Smooth muscle cell (in vitro differentiated cells): ENCODE measurements at regions not wholly inside any gene's neighbourhood (a gene's known extent, or its start where the extent isn't known, plus 50 kb on each side); places are given as distances from the start of the nearest gene placed in this dataset.

ENCODE experiments used
- DNase-seq: peaks from one replicate; lab custom pipeline; 2025; ENCODE audit not compliant: unreplicated experiment; lab: John Stamatoyannopoulos, UW
- H2AFZ ChIP-seq: fragments of 200-600 bp; sonication (generic); 2 replicates; pipeline ENCODE4 v1.6.0; 2016; ENCODE audit warnings: antibody characterized with exemption, low read depth, mild to moderate bottlenecking
- H3F3A ChIP-seq: fragments of 200-600 bp; sonication (generic); 2 replicates; pipeline ENCODE4 v1.6.0; 2017; ENCODE audit warnings: antibody characterized with exemption, low read depth
- H3K27ac ChIP-seq: fragments of 200-600 bp; sonication (generic); 2 replicates; pipeline ENCODE4 v1.5.1; 2016; ENCODE audit warnings: low read depth, mild to moderate bottlenecking
- H3K27me3 ChIP-seq: fragments of 200-600 bp; sonication (generic); 2 replicates; pipeline ENCODE4 v1.6.1; 2016; ENCODE audit warnings: low read depth, mild to moderate bottlenecking
- H3K36me3 ChIP-seq: fragments of 200-600 bp; sonication (generic); 2 replicates; pipeline ENCODE4 v1.5.1; 2016; ENCODE audit warnings: low read depth
- H3K4me1 ChIP-seq: fragments of 200-600 bp; sonication (generic); 2 replicates; pipeline ENCODE4 v1.5.1; 2016; ENCODE audit warnings: low read depth
- H3K4me2 ChIP-seq: fragments of 200-600 bp; sonication (generic); 2 replicates; pipeline ENCODE4 v1.6.0; 2016; ENCODE audit warnings: mild to moderate bottlenecking
- H3K4me3 ChIP-seq: fragments of 200-600 bp; sonication (generic); 2 replicates; pipeline ENCODE4 v1.5.1; 2016; ENCODE audit warnings: mild to moderate bottlenecking
- H3K79me2 ChIP-seq: fragments of 200-600 bp; sonication (generic); 2 replicates; pipeline ENCODE4 v1.6.0; 2016; ENCODE audit warnings: low read depth, mild to moderate bottlenecking
- H3K9ac ChIP-seq: fragments of 200-600 bp; sonication (generic); 2 replicates; pipeline ENCODE4 v1.6.0; 2016; ENCODE audit warnings: low read depth
- H3K9me3 ChIP-seq: fragments of 200-600 bp; sonication (generic); replicated peaks from 2 replicates; pipeline ENCODE4 v1.5.1; 2016; ENCODE audit warnings: low read depth
- H4K20me1 ChIP-seq: fragments of 200-600 bp; sonication (generic); 2 replicates; pipeline ENCODE4 v1.6.0; 2016; ENCODE audit warnings: low read depth
- WGBS: methylation state at CpG from one replicate; pipeline ENCODE4 v1.1.7; 2016; ENCODE audit warnings: low lambda C conversion rate; 5-methylcytosine and 5-hydroxymethylcytosine counted together
- TF ChIP-seq, protein P1 (sequence below): fragments of 200-600 bp; sonication (generic); IDR thresholded peaks from 2 replicates; pipeline ENCODE4 v1.5.1; 2017; ENCODE audit warnings: borderline replicate concordance, mild to moderate bottlenecking, antibody characterized with exemption; ENCODE audit not compliant: insufficient read depth, poor library complexity, severe bottlenecking

DNA sequence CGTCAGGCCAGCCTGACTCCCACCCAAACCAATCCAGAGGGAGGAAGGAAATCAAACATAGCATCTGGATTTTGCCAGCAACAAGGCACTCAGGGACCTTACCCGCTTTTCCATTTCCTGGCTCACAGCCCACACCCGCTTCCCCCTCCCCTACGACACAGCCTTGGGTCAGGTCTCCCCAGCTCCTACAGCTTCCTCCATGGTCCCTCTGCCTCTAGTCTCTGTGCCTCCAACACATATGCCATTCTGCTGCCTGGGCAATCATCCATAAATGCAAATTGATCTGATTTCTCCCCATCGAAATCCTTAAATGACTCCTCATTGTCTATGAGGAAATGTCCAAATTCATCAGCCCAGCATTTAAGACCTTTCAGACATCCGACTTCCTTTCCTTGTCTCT lies 53.2 kb upstream of the CUX1 start:
- no peaks in the 10 kb centered on the region for H3K36me3 ChIP-seq
- no peaks in the 10 kb centered on the region for H3F3A ChIP-seq
- H3K79me2 ChIP-seq, result no peaks in the 10 kb centered on the region
- TF ChIP-seq, protein P1, sequence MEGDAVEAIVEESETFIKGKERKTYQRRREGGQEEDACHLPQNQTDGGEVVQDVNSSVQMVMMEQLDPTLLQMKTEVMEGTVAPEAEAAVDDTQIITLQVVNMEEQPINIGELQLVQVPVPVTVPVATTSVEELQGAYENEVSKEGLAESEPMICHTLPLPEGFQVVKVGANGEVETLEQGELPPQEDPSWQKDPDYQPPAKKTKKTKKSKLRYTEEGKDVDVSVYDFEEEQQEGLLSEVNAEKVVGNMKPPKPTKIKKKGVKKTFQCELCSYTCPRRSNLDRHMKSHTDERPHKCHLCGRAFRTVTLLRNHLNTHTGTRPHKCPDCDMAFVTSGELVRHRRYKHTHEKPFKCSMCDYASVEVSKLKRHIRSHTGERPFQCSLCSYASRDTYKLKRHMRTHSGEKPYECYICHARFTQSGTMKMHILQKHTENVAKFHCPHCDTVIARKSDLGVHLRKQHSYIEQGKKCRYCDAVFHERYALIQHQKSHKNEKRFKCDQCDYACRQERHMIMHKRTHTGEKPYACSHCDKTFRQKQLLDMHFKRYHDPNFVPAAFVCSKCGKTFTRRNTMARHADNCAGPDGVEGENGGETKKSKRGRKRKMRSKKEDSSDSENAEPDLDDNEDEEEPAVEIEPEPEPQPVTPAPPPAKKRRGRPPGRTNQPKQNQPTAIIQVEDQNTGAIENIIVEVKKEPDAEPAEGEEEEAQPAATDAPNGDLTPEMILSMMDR, result no peak
- DNase-seq, result no peak
- H3K9ac ChIP-seq, result no peak overlapping the region
- H3K9me3 ChIP-seq, result no peaks in the 10 kb centered on the region
- H2AFZ ChIP-seq, result no peak overlapping the region
- no peaks in the 10 kb centered on the region for H3K27me3 ChIP-seq
- H3K4me2 ChIP-seq, result no peak overlapping the region
- no peak overlapping the region for H3K27ac ChIP-seq
- WGBS, result 88% methylated on average over 6 of the region's 6 CpGs
- H4K20me1 ChIP-seq, result no peaks in the 10 kb centered on the region
- no peaks in the 10 kb centered on the region for H3K4me1 ChIP-seq
- no peak overlapping the region for H3K4me3 ChIP-seq

GRCh38 chr7:101767544-101767943 lies 49.9 kb upstream of the CUX1 start:
- 67% methylated on average over 6 of the region's 6 CpGs for WGBS
- Histone ChIP-seq H3K9me3 (no peaks in the 10 kb centered on the region), H3K4me3 (no peak overlapping the region), H3K4me1 (no peaks in the 10 kb centered on the region), H3F3A (no peaks in the 10 kb centered on the region), H3K4me2 (no peak overlapping the region), H3K36me3 (no peaks in the 10 kb centered on the region), H4K20me1 (no peaks in the 10 kb centered on the region), H3K27me3 (no peaks in the 10 kb centered on the region), H3K27ac (no peak overlapping the region), H3K79me2 (no peaks in the 10 kb centered on the region), H3K9ac (no peak overlapping the region), H2AFZ (peak overlapping the region; percentile 50)
- DNase-seq, result no peak
- TF ChIP-seq, protein P1, result no peak
